ENCODE measurements at regions not wholly inside any gene's neighbourhood (a gene's known extent, or its start where the extent isn't known, plus 50 kb on each side); places are given as distances from the start of the nearest gene placed in this dataset.

DNA sequence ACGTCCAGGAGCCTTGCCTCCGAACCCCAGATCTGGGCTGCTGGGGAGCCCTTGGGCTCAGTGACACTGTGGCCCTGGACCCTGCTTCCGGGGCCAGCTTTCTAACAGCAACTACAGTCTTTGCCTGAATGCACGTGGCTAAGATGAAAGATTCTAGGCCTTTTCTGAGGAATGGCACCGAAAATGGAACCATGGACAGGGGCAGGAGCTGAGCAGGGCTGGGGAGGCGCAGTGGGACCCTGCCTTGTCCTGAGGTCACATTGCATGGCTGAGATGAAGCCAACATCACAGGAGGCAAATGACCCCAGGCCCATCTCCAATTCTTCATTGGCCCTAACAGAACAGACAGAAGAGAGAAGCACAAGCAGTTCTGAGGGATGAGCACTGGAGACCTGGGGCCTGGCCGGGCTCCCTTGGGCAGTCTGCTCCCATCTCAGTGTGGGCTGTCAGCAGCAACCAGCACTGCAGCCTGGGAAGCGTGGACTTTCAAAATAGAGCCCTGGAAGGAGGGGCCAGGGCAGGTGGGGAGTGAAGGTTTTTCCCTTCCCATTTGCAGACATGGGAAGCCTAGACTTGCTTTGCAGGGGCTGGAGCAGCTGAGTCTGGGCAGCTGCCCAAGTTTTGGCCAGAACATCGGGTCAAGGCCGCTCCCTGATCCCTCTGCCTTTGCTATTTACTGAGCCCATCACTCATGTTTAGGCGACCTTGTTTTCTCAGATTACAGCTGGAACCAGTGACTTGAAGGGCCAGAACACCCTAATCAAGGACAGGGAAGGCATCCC, 114.4 kb upstream of the TCERG1L start:
- DNase-seq: no peak

DNA sequence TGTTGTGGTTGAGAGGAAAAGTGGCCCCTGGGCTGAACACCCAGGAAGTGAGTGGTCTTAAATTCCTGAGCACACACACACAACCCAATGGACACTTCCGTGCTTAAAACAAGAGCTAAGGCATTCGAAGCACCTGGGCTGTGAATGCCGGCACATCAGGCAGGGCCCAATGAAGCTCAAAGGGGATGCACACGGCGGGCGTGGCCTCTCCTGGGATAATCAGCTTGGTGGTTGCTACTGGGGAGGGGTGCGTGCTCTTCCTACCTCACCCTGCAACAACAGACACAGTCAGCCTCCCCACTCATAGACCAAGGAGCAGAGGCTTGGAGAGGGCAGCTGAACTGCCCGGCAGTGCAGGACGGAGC, 115.0 kb upstream of the TCERG1L start:
- no peak for DNase-seq

DNA sequence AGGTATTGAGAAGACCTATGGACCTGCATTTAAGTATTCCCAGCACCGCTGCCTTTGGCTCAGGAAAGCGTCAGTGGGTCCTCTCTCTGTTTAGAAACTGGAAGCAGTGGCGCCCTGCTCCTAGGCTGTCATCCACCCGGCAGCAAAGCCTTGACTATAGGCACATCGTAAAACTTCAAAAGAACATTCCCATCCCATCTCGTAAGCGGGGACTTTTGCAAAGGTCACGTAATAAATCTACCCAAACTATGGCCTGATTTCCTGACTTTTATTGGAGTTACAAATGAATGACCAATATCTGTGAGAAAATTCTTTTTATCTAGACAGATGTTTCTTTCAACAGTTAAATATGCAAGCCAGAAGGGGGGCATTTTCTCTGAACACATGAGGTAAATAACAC, 115.8 kb upstream of the TCERG1L start:
- DNase-seq: no peak

DNA sequence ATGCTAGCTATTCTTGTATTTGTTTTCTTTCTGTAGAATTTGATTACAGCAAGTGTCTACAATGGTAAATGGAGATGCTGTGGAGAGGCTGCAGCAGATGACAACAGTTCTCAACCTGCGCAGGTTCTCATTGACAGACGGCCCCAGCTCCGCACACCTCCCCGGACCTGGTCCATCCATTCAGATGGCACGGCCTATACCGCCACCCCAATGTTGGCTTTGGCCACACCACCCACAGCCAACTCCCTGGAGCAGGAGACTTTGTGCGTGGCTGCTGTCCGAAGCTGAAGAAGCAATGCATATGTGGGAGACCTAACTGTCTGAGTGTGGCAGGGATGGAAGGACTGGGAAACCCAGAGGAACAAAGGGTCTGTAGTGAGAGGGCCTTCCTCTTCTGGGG, 116.4 kb upstream of the TCERG1L start:
- DNase-seq: no peak

DNA sequence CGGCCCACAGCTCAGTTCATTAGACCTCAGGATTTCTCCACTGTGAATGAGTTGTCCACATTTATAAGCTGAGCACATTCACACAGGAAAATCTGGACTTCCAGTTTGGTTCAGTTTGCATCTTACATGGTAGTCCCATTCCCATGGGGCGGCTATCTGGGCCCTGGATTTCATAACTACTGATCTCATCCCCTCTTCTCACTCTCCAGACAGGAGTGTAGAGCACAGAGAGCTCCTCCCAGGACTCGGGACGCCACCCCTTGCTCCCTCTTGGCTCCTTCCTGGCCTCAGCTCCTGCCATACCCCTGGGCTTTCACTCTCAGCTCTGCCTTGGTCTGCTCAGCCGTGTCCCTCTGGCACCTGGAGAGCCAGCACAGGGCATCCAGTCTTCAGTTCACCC, 117.6 kb upstream of the TCERG1L start:
- DNase-seq: no peak

DNA sequence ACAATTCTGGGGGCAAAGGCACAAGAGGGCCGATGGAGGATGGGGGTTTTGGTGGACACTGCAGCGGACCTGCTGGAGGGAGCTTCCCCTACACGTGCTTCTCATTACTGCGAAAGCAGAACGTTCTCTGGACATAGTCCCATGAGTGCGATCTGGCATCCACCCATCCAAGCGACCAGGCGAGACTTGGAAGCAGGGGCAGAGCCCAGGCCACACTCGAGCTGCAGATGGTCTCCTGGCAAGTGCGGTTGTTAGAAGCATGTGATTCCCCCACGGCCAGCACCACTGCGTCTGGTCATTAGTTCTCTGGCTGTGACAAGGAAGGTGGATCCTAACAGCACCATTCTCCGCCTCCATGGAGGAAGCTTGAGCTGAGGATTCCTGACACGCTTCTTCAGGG, 118.4 kb upstream of the TCERG1L start:
- no peak for DNase-seq

DNA sequence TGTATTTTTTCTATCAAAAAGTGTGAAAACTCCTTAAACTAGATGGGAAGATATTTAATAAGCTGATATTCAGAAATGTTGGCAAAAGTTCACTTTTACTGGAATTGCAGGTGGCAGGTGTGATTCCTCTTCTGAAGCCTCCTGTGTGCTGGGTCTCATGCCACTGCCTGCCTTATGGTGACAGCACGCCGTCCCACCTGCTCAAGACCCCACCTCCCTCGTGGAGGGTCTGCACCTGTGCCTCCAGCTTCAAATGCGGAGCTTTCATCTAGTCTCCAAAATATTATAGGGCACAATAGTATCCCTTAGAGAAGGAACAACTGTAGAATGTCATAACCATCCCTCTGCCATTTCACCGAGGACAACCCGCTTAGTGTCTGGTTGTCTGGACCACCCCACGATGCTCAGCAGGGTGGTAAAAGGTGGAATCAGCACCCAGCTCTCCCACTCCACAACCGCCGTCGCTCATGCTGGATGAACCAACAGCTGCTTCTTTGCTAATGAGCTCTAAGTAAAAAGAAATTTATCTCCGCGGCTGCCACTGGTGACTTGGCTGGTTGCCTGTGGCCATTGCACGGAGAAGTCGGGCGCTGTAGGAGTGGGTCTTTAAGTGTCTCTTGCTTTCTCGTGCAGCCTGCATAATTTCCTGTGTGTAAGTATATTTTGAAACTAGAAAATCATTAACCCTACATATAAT, 119.3 kb upstream of the TCERG1L start:
- no peak for DNase-seq

DNA sequence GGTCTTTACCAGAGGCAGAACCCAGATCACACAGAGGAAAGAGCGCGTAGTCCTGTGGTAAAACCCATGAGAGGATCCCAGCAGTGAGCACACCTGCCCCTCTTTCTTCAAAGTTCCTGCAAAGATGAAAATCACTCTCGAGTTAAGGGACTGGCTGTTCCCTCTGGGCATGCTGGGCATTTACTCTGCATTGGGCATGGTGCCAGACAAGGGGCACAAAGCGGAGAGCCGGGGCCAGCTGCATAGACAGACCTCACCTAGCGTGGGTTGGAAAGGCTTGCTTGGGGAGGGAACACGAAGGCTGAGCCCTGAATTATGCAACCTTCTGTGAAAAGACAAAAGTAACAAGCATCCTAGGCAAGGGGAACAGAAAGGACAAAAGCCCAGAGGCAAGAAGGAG, 120.0 kb upstream of the TCERG1L start:
- no peak for DNase-seq

DNA sequence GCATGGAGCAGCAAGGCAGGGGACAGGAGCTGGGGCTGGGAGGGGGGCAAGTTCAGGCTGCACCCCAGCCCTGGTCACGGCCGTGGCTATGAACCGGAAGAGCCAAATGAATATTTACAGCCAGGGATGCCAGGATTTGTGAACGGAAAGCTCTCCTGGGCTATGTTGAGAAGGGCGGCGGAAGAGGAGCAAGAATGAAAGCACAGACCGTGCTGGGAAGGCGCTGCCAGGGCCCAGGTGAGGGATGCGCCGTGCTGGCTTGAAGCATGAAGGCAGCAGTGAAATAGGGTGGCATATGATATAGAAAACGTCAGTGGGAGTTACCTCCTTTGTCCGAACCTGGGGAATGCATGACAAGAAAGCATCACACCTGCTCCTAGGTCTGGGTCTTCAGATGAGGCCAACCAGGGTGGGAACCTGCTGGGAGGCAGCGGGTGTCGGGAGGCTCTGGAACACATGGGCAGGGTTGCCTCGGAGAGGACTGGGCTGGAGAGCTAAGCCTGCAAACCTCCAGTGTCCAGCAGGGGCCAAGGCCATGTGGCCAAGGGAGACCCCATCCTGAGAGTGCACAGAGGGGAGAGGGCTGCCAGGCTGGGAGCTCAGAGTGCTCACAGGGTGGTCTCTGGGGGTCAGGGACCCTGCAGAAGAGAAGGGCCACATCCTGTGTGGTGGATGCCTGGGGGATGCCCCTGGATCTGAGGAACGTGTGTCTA, 120.6 kb upstream of the TCERG1L start:
- no peak for DNase-seq

DNA sequence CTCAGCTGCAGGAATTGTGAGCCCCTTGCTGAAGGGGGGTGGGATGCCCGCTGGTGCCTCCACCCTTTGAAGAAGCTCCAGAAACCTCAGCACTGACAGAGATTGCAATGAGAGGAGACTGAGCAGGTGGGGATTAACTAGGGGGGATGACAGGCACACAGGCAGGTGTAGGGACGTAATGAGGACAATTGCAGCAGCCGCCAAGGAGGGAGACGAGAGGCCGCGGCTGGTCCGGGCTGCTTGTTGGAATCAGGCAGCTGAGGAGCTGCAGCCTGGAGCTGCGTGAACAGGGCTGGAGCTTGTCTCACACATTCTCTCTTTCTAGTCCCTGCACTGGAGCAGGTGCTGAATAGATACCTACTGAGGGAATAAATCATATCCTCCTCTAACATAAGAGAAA, 122.0 kb upstream of the TCERG1L start:
- no peak for DNase-seq

DNA sequence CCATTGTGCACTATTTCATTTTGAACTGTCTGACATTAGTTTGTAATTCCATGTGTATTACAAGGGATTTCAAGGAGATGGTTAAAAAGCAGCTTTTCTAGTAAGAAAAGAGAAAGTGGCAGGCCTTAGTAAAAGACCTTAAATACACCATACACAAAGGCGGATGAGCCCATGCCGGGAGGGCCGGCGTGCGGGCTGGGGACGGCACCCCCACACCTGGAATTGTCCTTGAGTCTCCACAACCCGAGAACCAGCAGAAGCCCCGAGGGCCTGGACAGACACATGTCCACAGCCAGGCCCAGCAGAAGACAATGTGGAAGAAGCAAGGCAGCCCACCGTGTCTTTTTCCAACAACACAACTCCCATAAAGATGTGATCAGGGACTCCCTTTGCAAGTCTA, 123.7 kb upstream of the TCERG1L start:
- DNase-seq: no peak

DNA sequence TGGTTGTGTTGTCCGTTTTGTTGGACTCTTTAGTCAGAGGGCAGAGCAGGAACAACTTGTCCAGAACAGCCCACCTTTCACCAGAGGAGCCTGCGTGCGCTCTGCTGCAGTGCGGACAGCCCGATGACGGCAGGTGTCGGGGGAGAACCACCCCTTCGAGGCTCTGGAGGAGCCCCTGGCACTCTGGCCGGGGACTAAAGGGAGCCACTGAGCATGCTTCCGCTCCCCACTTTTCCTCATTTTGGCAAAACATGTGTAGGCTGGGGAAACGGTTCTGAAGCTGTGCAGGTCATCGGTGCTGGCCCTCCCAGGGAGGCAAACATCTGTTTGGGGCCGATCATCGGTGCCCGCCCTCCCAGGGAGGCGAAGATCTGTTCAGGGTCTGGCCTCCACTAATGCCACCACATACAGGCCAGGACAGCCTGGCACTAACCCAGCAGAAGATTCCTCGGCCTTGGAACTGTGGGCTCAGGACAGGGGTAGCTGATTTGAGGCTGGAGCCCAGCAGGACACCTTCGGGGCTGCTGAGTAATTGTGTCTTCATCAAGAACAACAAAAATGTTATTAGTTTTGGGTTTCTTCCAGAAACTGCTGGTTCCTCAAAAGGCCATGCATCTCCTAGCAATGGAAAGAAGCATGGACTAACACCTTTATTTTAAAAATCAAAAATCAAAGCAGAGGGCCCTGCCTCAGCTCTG, 124.4 kb upstream of the TCERG1L start:
- DNase-seq: no peak

DNA sequence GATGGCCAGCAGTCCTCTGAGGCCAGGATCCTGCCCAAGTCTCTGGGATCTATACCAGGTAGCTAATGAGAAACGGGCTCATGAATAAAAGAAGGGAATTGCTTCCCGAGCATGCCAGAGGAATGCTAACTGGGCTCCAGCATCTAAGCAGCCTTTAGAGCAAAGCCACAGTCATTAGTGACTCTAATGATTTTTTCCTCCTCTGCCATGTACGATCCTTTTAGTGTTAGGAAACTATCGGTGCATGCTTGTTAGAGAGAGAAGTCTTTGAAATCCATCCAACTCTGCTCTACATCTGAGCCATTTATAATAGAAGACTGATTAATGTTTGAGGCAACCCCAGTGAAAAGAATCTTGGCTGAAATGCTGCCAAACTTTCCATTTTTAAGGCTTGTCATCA, 124.9 kb upstream of the TCERG1L start:
- no peak for DNase-seq

DNA sequence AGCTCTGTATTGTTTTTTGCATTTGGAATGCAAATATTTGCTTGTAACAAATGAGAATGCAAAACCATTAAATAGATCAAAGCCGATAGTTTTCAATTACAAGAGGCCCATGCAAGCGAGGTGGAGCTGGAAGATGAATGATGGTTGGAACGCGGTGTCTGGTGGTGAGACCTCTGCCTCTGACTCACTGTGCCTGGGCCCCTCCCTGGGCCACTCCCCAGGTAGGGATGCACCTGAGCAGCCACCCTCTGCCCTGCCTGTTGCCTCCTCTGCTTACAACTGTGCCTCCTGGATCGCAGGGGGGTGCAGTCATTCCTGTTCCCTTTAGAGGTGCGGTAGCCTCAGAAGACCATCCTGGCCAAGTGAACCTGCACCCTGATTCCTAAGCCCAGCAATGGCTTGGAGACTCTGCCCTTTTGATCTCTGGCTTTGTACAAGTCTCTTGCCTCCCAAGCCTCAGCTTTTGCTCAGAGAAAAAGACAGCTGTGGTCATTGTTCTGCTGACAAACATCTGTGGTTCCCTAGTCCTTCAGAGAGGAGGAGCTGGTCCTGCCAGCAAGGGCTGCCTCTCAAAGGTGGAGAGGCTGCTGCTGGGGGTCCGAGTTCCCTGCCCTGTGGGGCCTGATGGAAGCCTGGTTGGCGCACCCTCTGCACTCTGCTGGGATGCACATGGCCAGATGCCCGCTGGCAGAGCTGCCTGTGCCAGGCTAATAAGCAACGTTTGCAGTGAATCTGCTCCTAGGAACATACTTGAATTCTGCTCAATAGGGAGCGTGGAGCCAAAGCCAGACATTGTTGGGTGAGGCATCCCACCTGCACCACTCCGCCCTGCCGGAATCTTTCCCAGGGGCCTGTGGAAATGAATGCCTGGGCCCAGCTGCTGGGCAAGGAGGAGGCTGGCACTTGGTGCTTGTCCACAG, 126.3 kb upstream of the TCERG1L start:
- DNase-seq: no peak

DNA sequence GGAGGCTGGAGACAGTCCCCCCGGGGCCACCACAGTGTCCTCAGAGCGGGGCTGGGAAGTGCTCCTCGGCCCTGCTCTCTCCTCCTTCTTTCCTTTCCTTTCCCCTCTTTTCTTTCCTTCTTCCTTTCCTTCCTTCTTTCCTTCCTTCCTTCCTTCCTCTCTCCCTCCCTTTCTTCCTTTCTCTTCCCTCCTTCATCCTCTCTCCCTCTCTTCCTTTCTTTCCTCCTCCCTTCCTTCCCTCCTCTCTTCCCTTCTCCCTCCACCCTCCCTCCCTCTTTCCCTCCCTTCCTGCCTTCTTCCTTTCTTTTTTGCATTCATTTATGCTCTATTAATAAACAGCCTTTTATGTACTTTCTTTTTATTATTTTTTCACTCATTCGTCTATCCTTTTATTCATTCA, 127.1 kb upstream of the TCERG1L start:
- no peak for DNase-seq

DNA sequence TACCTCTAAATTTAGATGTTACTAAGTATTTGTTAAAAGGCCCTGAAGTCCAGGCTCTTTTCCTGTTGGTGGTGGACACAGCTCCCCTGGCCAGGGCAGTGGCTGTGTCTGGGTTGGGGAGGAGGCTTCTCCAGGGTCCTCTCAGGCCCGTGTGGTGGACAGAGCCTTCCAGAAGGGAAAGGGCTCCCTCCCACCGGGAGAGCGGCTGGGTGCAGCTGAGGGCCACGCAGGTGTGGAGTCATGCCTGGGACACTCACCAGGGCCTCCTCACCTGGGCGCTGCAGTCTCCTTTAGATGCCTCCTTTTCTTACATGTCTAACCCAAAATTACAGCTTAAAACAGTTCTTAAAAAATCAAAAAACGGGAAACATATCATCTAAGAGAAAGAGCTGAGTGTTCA, 128.2 kb upstream of the TCERG1L start:
- DNase-seq: no peak

DNA sequence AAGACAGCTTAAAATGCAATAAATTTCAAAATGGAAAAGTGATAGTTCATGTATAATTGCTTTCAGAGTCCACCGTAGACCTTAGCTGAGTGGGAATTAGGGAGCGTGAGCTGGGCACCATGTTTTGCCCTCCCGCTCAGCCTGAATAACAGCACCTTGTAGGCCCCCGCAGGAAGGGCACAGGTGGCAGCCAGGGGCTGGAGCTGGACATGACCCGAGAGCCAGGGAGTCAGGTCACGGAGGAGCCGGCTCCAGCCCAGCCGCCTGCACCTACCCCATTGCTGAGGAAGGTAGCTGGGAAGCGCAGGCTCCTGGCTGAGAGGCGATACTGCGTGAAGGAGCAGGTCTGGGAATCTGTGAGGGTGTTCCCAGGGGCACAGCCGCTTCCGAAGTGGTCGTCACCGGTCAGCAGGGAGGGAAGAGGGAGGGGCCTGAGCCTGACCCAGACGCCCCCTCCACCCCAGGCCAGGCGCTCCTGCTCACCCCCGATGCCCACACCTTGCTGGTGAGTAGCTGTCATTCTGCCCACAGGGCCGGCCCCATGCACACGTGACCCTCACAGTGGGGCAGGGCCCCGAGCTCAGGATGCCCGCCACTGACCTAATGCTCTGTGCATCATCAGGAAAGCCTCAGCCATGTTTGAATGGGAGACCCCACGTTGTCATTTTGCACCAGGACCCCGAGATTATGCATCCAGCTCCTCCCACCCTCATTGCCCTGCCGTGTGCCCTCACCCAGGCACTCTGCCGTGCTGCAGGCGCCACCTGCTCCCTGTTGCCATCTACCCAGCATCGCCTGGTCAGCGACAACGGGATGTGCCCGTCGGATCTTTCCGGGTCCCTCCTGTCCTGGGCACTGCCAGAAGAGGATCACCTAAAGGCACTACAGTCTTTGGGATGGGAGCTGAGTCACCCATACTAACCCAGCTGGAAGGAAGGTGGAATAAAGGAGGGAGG, 129.2 kb upstream of the TCERG1L start:
- DNase-seq: no peak

DNA sequence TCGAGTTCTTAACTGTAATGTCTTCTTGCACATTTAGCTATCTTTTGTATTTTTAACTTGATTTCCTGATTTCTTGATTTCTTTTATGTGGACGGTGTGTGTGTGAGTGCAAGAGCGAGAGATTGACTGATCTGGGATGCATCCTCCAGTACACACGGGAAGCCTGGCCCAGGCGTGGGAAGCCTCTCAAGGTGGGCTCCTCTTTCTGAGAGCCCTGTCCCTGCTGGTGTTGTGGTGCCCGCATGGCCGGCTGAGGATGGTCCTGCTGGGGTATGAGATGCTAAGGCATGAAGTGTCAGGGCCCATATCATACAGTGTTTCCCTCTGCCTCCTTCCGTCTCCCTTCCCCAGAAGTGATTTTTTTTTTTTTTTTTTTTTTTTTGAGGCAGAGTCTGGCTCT, 130.8 kb upstream of the TCERG1L start:
- no peak for DNase-seq

DNA sequence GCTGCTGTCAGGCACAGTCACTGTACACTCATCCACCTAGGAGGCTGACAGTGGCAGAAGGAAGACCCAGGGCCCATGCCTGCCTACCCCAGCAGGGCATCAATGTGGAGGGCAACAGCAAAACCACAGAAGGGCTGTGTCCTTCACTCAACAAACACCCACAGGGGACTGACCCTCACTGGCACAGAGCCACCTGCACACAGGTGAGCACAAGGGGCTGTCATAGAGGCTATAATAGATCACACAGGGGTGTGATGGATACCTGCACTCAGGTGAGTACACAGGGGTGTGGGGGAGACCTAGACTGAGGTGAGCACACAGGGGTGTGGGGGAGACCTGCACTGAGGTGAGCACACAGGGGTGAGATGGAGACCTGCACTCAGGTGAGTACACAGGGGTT, 132.8 kb upstream of the TCERG1L start:
- DNase-seq: no peak

DNA sequence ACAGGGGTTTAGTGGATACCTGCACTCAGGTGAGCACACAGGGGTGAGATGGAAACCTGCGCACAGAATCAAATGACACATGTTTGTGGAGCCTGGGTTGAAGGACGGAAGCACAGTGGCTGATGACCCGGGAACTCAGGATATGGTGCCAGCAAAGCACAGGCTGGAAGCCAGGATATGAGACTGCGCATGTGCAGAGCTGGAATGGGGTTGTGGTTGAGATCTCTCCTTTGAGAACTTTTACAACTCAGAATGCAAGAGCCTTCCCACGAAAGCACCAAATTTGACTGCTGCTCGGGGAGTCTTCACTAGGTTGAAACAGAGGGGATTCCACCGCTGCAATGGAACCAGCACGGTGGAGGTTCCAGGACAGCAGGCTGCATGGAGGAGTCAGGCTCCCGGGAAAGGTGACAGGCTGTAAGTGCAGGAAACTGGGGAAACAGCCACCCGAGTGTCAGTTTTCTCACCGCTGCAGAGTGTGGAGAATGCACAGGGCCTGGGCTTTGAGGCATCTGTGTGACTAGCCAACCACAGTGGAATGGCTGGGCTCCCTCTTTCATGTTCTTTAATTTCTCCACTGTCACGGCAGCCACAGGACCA, 133.4 kb upstream of the TCERG1L start:
- no peak for DNase-seq
